HG03432 (cell line): ENCODE measurements at regions not wholly inside any gene's neighbourhood (a gene's known extent, or its start where the extent isn't known, plus 50 kb on each side); places are given as distances from the start of the nearest gene placed in this dataset.

Experiments used
- ATAC-seq: cut with Tn5 transposase; IDR thresholded peaks from one replicate; pipeline ENCODE4 v1.9.1; 2021; ENCODE audit warnings: mild to moderate bottlenecking, moderate library complexity; ENCODE audit not compliant: unreplicated experiment

- ATAC-seq, result no peak
Observed at GRCh38 chr3:16658004-16658924, 53.0 kb upstream of the DAZL start.

GRCh38 chr3:16658925-16659793 is 53.9 kb upstream of the DAZL start:
- ATAC-seq, result no peak

- no peak for ATAC-seq
Observed at GRCh38 chr3:16663854-16664712, 58.9 kb upstream of the DAZL start.

- ATAC-seq, result no peak
Observed at GRCh38 chr3:16665282-16665741, 60.1 kb upstream of the DAZL start.

GRCh38 chr3:16666206-16666605 is 61.0 kb upstream of the DAZL start:
- no peak for ATAC-seq

- ATAC-seq, result no peak
Observed at GRCh38 chr3:16667633-16668032, 62.4 kb upstream of the DAZL start.

- no peak for ATAC-seq
Observed at GRCh38 chr3:16668776-16669545, 63.7 kb upstream of the DAZL start.

GRCh38 chr3:16670191-16670590 is 65.0 kb upstream of the DAZL start:
- ATAC-seq, result no peak

- no peak for ATAC-seq
Observed at GRCh38 chr3:16671690-16672089, 66.5 kb upstream of the DAZL start.

GRCh38 chr3:16673530-16673929 is 68.3 kb upstream of the DAZL start:
- ATAC-seq, result no peak

GRCh38 chr3:16675805-16676204 is 70.6 kb upstream of the DAZL start:
- no peak for ATAC-seq

GRCh38 chr3:16686679-16687078 is 81.5 kb upstream of the DAZL start:
- ATAC-seq, result no peak

- ATAC-seq, result no peak
Observed at GRCh38 chr3:16687221-16687620, 82.0 kb upstream of the DAZL start.

GRCh38 chr3:16692486-16693344 is 87.5 kb upstream of the DAZL start:
- ATAC-seq, result no peak

GRCh38 chr3:16693820-16694219 is 88.6 kb upstream of the DAZL start:
- ATAC-seq, result no peak

- no peak for ATAC-seq
Observed at GRCh38 chr3:16695710-16696109, 90.5 kb upstream of the DAZL start.

- no peak for ATAC-seq
Observed at GRCh38 chr3:16697443-16698147, 92.4 kb upstream of the DAZL start.

GRCh38 chr3:16700651-16701050 is 95.4 kb upstream of the DAZL start:
- no peak for ATAC-seq
